ENCODE measurements at regions not wholly inside any gene's neighbourhood (a gene's known extent, or its start where the extent isn't known, plus 50 kb on each side); places are given as distances from the start of the nearest gene placed in this dataset.
"Not testable (repeated sequence)": the region's sequence is repeated elsewhere in the genome, so short reads cannot be mapped to it uniquely, and the experiment has no call there.

GRCh38 chr1:60947367-60947766 is 135.0 kb upstream of the NFIA start:
- no peak overlapping the region for H3K4me3 ChIP-seq
- H3K9me3 ChIP-seq = no peaks in the 10 kb centered on the region
- H3K4me1 ChIP-seq = no peaks in the 10 kb centered on the region
- TF ChIP-seq, protein P1, sequence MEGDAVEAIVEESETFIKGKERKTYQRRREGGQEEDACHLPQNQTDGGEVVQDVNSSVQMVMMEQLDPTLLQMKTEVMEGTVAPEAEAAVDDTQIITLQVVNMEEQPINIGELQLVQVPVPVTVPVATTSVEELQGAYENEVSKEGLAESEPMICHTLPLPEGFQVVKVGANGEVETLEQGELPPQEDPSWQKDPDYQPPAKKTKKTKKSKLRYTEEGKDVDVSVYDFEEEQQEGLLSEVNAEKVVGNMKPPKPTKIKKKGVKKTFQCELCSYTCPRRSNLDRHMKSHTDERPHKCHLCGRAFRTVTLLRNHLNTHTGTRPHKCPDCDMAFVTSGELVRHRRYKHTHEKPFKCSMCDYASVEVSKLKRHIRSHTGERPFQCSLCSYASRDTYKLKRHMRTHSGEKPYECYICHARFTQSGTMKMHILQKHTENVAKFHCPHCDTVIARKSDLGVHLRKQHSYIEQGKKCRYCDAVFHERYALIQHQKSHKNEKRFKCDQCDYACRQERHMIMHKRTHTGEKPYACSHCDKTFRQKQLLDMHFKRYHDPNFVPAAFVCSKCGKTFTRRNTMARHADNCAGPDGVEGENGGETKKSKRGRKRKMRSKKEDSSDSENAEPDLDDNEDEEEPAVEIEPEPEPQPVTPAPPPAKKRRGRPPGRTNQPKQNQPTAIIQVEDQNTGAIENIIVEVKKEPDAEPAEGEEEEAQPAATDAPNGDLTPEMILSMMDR (IDR thresholded peaks at IDR 0.05) = no peak
- 94 to 97% methylated on average over 3 of the region's 3 CpGs for WGBS, 2 donors
- H3K27me3 ChIP-seq = no peaks in the 10 kb centered on the region
- H3K36me3 ChIP-seq = no peaks in the 10 kb centered on the region
- H3K27ac ChIP-seq = no peak overlapping the region
- intact Hi-C loops (cut with DNase I) = no loop called here
- DNase-seq (no peak), FAIRE-seq (no peak), ATAC-seq (no peak)

GRCh38 chr1:60942896-60943638 is 139.3 kb upstream of the NFIA start:
- TF ChIP-seq, protein P1 (IDR thresholded peaks at IDR 0.05) = no peak
- intact Hi-C loops (cut with DNase I) = no loop called here
- no peak overlapping the region for H3K4me3 ChIP-seq
- H3K27me3 ChIP-seq = no peaks in the 10 kb centered on the region
- DNase-seq (no peak), ATAC-seq (peak in 1 of 4 donors; percentile 45), FAIRE-seq (no peak)
- no peak overlapping the region for H3K27ac ChIP-seq
- H3K4me1 ChIP-seq = no peaks in the 10 kb centered on the region
- WGBS, 2 donors = 75 to 84% methylated on average over 8 of the region's 8 CpGs
- H3K9me3 ChIP-seq = no peaks in the 10 kb centered on the region
- H3K36me3 ChIP-seq = no peaks in the 10 kb centered on the region

DNA sequence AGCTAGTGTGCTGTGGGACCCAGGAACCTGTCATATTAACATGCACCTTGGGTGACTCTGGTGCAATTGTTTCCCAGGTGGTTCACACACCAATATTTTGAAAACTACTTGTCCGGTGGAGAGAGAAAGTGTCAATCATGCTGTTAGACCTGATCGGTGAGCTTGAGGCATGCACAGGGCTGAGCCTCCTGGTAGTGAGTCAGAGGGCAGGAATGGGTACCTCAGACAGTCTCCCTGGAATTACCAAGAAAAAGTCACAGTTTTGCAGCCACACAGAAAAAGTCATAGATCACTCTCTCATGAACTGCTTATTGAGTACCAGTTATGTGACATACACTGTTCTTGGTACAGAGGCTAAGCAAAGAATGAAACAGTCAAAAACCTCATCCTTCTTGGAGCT is 140.1 kb upstream of the NFIA start:
- Histone ChIP-seq H3K4me1 (no peaks in the 10 kb centered on the region), H3K27ac (no peak overlapping the region), H3K9me3 (no peaks in the 10 kb centered on the region), H3K36me3 (no peaks in the 10 kb centered on the region), H3K27me3 (no peaks in the 10 kb centered on the region), H3K4me3 (no peak overlapping the region)
- FAIRE-seq = no peak
- no peak for ATAC-seq
- intact Hi-C loops (cut with DNase I) = no loop called here
- DNase-seq = no peak
- TF ChIP-seq, protein P1 (IDR thresholded peaks at IDR 0.05) = no peak
- 78 to 87% methylated on average over 2 of the region's 2 CpGs for WGBS, 2 donors

DNA sequence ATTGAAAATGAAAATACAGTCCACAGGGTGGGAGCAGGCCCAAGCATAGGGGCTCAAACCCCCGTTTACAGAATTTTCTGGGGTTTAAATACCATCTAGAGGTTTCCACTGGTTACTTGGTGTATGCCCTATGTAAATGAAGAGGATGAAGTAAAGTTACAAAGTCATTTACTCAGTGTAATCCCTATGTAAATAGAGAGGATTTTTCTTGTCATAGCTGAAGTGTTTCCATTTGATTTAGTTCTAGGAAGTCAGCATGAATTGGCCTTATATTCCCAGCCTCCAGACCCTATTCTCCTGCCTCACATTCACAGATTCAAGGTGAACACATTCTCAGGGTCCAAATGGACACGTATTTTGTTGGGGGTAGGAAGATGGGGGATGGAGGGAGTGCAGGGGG is 141.7 kb upstream of the NFIA start:
- 57 to 58% methylated on average over 2 of the region's 2 CpGs for WGBS, 2 donors
- ATAC-seq; H3K4me3 ChIP-seq; intact Hi-C loops (cut with DNase I); H3K9me3 ChIP-seq; DNase-seq; H3K4me1 ChIP-seq; H3K27me3 ChIP-seq; H3K36me3 ChIP-seq; FAIRE-seq; H3K27ac ChIP-seq: not testable (repeated sequence)

DNA sequence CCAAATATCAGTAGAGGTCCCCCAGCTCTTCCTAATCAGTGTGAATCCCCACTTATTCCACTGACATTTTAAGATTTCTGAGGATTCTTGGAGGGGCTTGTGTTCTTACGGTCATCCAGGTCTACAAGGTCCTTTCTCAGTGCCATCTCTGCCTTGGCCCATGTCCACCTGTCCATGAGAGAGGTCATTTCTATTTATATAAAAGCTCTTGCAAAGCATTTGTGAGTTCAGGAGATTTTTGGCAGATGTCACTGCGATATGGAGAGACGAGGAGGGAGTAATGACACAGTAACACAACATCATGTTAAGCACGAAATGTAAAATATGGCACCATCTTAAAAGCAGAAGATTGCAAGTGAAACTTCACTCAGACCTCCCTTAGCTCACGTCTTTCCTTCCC is 144.6 kb upstream of the NFIA start:
- Histone ChIP-seq H3K36me3 (no peaks in the 10 kb centered on the region), H3K4me3 (no peak overlapping the region), H3K9me3 (no peaks in the 10 kb centered on the region), H3K4me1 (no peaks in the 10 kb centered on the region), H3K27ac (no peak overlapping the region), H3K27me3 (no peaks in the 10 kb centered on the region)
- no peak for ATAC-seq
- intact Hi-C loops (cut with DNase I) = no loop called here
- TF ChIP-seq, protein P1 (IDR thresholded peaks at IDR 0.05) = no peak
- DNase-seq = no peak
- FAIRE-seq = no peak
- 81 to 84% methylated on average over 5 of the region's 5 CpGs for WGBS, 2 donors
